Left ventricle myocardium inferior (tissue), 1 donor: ENCODE measurements at regions not wholly inside any gene's neighbourhood (a gene's known extent, or its start where the extent isn't known, plus 50 kb on each side); places are given as distances from the start of the nearest gene placed in this dataset.
"Not testable (repeated sequence)": the region's sequence is repeated elsewhere in the genome, so short reads cannot be mapped to it uniquely, and the experiment has no call there.

Experiments used
- DNase-seq: peaks from one replicate; pipeline ENCODE4 v3.0.0-alpha.2; 2020
- H3K27ac ChIP-seq: fragments of 200-600 bp; replicated peaks from 2 replicates; pipeline ENCODE4 v1.8.0; 2021
- H3K27me3 ChIP-seq: fragments of 200-600 bp; 2 replicates; pipeline ENCODE4 v1.8.0; 2021; ENCODE audit warnings: low read depth
- H3K36me3 ChIP-seq: fragments of 200-600 bp; 2 replicates; pipeline ENCODE4 v1.8.0; 2021
- H3K4me1 ChIP-seq: fragments of 200-600 bp; 2 replicates; pipeline ENCODE4 v1.8.0; 2021
- H3K4me3 ChIP-seq: fragments of 200-600 bp; 2 replicates; pipeline ENCODE4 v1.8.0; 2021; ENCODE audit warnings: mild to moderate bottlenecking, moderate library complexity
- H3K9me3 ChIP-seq: fragments of 200-600 bp; replicated peaks from 2 replicates; pipeline ENCODE4 v1.8.0; 2021
- CTCF ChIP-seq: fragments of 200-600 bp; IDR thresholded peaks from 2 replicates; pipeline ENCODE4 v1.8.0; 2021; ENCODE audit warnings: antibody characterized with exemption, mild to moderate bottlenecking, borderline replicate concordance
- intact Hi-C: fragments of 100-400 bp; cut with micrococcal nuclease; formaldehyde crosslinking; loops from one replicate; pipeline ENCODE4 v1.11.0; 2022
- donor health status: DM: no; HTN: yes; CAD: no; lungs with severe emphysema.

- Histone ChIP-seq H3K4me1 (no peaks in the 10 kb centered on the region), H3K36me3 (no peaks in the 10 kb centered on the region), H3K9me3 (peaks cover 29% of the 10 kb centered on the region), H3K27ac (no peak overlapping the region), H3K27me3 (no peaks in the 10 kb centered on the region), H3K4me3 (no peak overlapping the region)
- intact Hi-C loops, result no loop called here
- no peak for DNase-seq
- no peak for TF ChIP-seq CTCF
These were observed 319.4 kb downstream of the CD109 start for GRCh38 chr6:74015427-74015826.

DNA sequence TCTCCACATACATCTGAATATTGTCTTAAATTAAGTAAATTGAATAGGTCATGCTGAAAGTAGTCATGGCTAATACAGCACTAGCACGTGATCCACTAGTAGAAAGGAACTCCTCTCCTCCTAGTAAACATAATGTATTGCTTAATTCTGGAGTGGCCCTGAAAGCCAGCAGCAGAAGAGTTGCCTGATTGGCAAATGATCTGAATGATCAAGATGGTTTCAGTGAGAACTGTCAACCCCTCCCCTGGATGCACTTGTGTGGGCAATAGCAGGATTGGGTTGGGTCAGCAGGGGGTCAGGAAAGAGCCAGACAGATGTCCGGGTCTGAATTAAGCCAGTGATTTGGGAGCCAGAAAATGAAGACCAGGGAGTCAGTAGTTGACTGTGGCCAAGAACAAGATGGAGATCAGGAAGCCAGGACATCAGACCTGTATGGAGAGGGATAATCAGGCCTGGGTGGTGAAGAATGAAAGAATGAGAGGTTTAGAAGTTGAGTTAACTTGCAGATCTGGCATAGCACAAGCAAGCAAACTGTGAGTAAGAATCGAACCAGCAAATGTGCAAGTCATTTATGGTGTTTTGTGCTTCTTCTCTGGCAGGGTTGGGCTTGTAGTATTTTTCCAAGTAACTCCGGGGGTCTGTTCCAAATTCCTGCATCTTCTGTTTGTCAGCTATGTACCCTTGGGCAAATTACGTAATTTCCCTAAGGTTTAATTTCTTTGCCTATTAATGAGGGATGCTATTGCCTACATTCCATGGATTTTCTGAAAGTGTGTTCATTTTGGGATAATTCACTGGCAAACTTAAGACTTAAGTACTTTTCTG is 304.9 kb downstream of the CD109 start:
- Histone ChIP-seq H3K27me3 (no peaks in the 10 kb centered on the region), H3K27ac (no peak overlapping the region), H3K4me3 (no peak overlapping the region), H3K36me3 (no peaks in the 10 kb centered on the region), H3K4me1 (no peaks in the 10 kb centered on the region), H3K9me3 (peaks cover 12% of the 10 kb centered on the region)
- intact Hi-C loops, result no loop called here
- DNase-seq, result no peak
- TF ChIP-seq CTCF, result no peak

DNA sequence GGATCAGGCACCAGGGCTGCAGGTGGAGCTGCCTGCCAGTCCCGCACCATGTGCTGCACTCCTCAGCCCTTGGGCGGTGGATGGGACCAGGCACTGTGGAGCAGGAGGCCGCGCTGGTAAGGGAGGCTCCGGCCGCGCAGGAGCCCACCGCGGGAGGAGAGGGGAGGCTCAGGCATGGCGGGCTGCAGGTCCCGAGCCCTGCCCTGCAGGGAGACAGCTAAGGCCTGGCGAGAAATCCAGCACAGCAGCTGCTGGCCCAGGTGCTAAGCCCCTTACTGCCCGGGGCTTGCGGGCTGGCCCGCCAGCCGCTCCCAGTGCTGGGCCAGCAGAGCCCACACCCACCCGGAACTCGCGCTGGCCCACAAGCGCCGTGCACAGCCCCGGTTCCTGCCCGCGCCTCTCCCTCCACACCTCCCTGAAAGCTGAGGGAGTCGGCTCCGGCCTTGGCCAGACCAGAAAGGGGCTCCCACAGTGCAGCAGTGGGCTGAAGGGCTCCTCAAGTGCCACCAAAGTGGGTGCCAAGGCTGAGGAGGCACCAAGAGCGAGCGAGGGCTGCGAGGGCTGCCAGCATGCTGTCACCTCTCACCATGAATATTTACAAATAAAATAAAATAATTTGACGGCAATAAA is 294.7 kb downstream of the CD109 start:
- H3K27me3 ChIP-seq, intact Hi-C loops, H3K27ac ChIP-seq, H3K4me1 ChIP-seq, H3K4me3 ChIP-seq, H3K9me3 ChIP-seq, DNase-seq, H3K36me3 ChIP-seq: not testable (repeated sequence)

DNA sequence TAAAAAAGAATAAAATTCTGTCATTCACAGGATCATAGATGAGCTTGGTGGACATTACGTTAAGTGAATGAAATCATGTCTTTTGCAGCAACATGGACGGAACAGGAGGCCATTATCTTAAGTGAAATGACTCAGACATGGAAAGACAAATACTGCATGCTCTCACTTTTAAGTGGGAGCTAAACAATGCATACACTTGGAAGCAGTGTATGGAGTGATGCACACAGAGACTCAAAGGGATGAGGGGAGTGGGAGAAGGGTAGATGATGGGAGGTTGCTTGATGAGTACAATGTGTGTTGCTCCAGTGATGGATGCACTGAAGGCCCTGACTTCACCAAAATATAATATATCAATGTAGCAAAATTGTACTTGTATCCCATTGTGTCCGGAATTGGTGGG is 293.4 kb downstream of the CD109 start:
- H3K27me3 ChIP-seq, result no peaks in the 10 kb centered on the region
- DNase-seq, result no peak
- no peak overlapping the region for H3K27ac ChIP-seq
- no peaks in the 10 kb centered on the region for H3K36me3 ChIP-seq
- no peaks in the 10 kb centered on the region for H3K9me3 ChIP-seq
- H3K4me3 ChIP-seq, result no peak overlapping the region
- no peaks in the 10 kb centered on the region for H3K4me1 ChIP-seq
- intact Hi-C loops, result no loop called here
- TF ChIP-seq CTCF, result no peak

GRCh38 chr6:73985891-73986290 is 289.9 kb downstream of the CD109 start:
- TF ChIP-seq CTCF, result no peak
- no peak for DNase-seq
- Histone ChIP-seq H3K27ac (no peak overlapping the region), H3K36me3 (no peaks in the 10 kb centered on the region), H3K4me1 (no peaks in the 10 kb centered on the region), H3K4me3 (no peak overlapping the region), H3K27me3 (no peaks in the 10 kb centered on the region), H3K9me3 (peaks cover 17% of the 10 kb centered on the region)
- intact Hi-C loops, result no loop called here

- H3K4me1 ChIP-seq, result no peaks in the 10 kb centered on the region
- H3K27ac ChIP-seq, result no peak overlapping the region
- no peak for TF ChIP-seq CTCF
- H3K36me3 ChIP-seq, result no peaks in the 10 kb centered on the region
- H3K27me3 ChIP-seq, result no peaks in the 10 kb centered on the region
- intact Hi-C loops, result no loop called here
- DNase-seq, result no peak
- no peak overlapping the region for H3K4me3 ChIP-seq
- peaks cover 19% of the 10 kb centered on the region for H3K9me3 ChIP-seq
These were observed 288.7 kb downstream of the CD109 start for GRCh38 chr6:73984571-73985210.
